GM12878 (cell line): ENCODE measurements at regions not wholly inside any gene's neighbourhood (a gene's known extent, or its start where the extent isn't known, plus 50 kb on each side); places are given as distances from the start of the nearest gene placed in this dataset.

Experiments used
- ATAC-seq: fragments of 200-7000 bp; cut with Tn5 transposase; 3 replicates; pipeline ENCODE4 v1.9.1; 2020; ENCODE audit warnings: mild to moderate bottlenecking, moderate library complexity
- BruUV-seq: library from RNA; stranded (reverse); fragments of 400-500 nt; replicated peaks from 2 replicates; lab custom pipeline; 2021; lab: Mats Ljungman, UMichigan
- CTCF ChIA-PET: fragments of 300-600 bp; sonication (Branson Sonifier 250); formaldehyde crosslinking; extraction: SDS; loops from one replicate; lab custom pipeline; 2021; ENCODE audit warnings: inconsistent platforms; lab: Yijun Ruan, JAX
- POLR2A ChIA-PET: fragments of 350-600 bp; formaldehyde crosslinking; extraction: SDS; loops from one replicate; lab custom pipeline; 2021; ENCODE audit warnings: inconsistent platforms; lab: Charles Lee
- RAD21 ChIA-PET: fragments of 300-600 bp; sonication (Branson Sonifier 250); formaldehyde crosslinking; loops from one replicate; lab custom pipeline; 2023; ENCODE audit warnings: antibody characterized with exemption; ENCODE audit not compliant: unreplicated experiment; lab: Charles Lee
- SMC1A ChIA-PET: fragments of 300-600 bp; sonication (Branson Sonifier 250); formaldehyde crosslinking; loops from one replicate; lab custom pipeline; 2023; ENCODE audit not compliant: unreplicated experiment, uncharacterized antibody; lab: Charles Lee
- DNase-seq: peaks from one replicate; pipeline ENCODE4 v3.0.0-alpha.2; 2011; ENCODE audit warnings: low read depth, low spot score
- FAIRE-seq: peaks from 3 replicates; lab custom pipeline; 2011; peaks lifted over from hg19 to GRCh38; lab: Jason Lieb, UNC
- H2AFZ ChIP-seq: 2 replicates; pipeline ENCODE4 v1.6.0; 2011; ENCODE audit warnings: low read depth, low read length, control low read depth; ENCODE audit not compliant: control insufficient read depth
- H3K27ac ChIP-seq: 2 replicates; pipeline ENCODE4 v1.5.1; 2011; ENCODE audit warnings: control low read depth; ENCODE audit not compliant: control insufficient read depth, insufficient read depth
- H3K27me3 ChIP-seq, 2 experiments: replicated peaks in 1 of 2; 2 replicates each; pipeline versions ENCODE4 v1.6.0 to v1.6.1; 2011; ENCODE audit warnings: low read length in 1 of 2; ENCODE audit not compliant: control insufficient read depth in 2 of 2, insufficient read depth in 2 of 2
- H3K36me3 ChIP-seq, 2 experiments: 2 replicates each; pipeline ENCODE4 v1.5.1; 2011; ENCODE audit warnings: low read length in 1 of 2; ENCODE audit not compliant: control insufficient read depth in 2 of 2, insufficient read depth in 2 of 2
- H3K4me1 ChIP-seq: 2 replicates; pipeline ENCODE4 v1.6.1; 2011; ENCODE audit warnings: mild to moderate bottlenecking, low read length, moderate library complexity, mixed read lengths; ENCODE audit not compliant: control insufficient read depth, insufficient read depth
- H3K4me2 ChIP-seq: 2 replicates; pipeline ENCODE4 v1.6.0; 2011; ENCODE audit warnings: control low read depth; ENCODE audit not compliant: control insufficient read depth, insufficient read depth
- H3K4me3 ChIP-seq: fragments of 200-600 bp; sonication (generic); 2 replicates; pipeline ENCODE4 v1.5.1; 2016
- H3K79me2 ChIP-seq: 2 replicates; pipeline ENCODE4 v1.6.0; 2011; ENCODE audit warnings: low read length; ENCODE audit not compliant: control insufficient read depth, insufficient read depth
- H3K9ac ChIP-seq: 2 replicates; pipeline ENCODE4 v1.8.0; 2011; ENCODE audit warnings: low read length, control low read depth, mixed read lengths; ENCODE audit not compliant: control insufficient read depth, insufficient read depth
- H3K9me3 ChIP-seq: replicated peaks from 3 replicates; pipeline ENCODE4 v1.5.1; 2011; ENCODE audit warnings: mild to moderate bottlenecking, low read length; ENCODE audit not compliant: control insufficient read depth, insufficient read depth
- H4K20me1 ChIP-seq: 2 replicates; pipeline ENCODE4 v1.6.0; 2011; ENCODE audit not compliant: control insufficient read depth, insufficient read depth
- CUX1 ChIP-seq: IDR thresholded peaks from 2 replicates; pipeline ENCODE4 v1.6.1; 2012; ENCODE audit warnings: improper control_type of control experiment, low read depth, low read length; ENCODE audit not compliant: insufficient replicate concordance
- HDGF ChIP-seq: fragments of 450-650 bp; IDR thresholded peaks from 2 replicates; pipeline ENCODE4 v1.6.1; 2016; ENCODE audit warnings: antibody characterized with exemption
- NR2F1 ChIP-seq: fragments of 450-650 bp; conservative IDR thresholded peaks from 2 replicates; pipeline ENCODE4 v1.6.1; 2017; ENCODE audit warnings: mild to moderate bottlenecking
- RFX5 ChIP-seq: IDR thresholded peaks from 2 replicates; pipeline ENCODE4 v1.6.1; 2011; ENCODE audit warnings: low read depth, low read length, improper control_type of control experiment
- USF2 ChIP-seq: IDR thresholded peaks from 2 replicates; pipeline ENCODE4 v1.6.1; 2011; ENCODE audit warnings: low read depth, low read length, improper control_type of control experiment, borderline replicate concordance
- ZNF274 ChIP-seq: IDR thresholded peaks from one replicate; pipeline ENCODE4 v1.8.0; 2011; ENCODE audit not compliant: insufficient read length, insufficient read depth
- ZZZ3 ChIP-seq: IDR thresholded peaks from 2 replicates; pipeline ENCODE4 v1.6.1; 2011; ENCODE audit warnings: low read depth; ENCODE audit not compliant: control insufficient read depth, insufficient read length
- WGBS: methylation state at CpG from one replicate; pipeline ENCODE4 v1.1.6; 2016; ENCODE audit warnings: low lambda C conversion rate; ENCODE audit not compliant: insufficient replicate concordance, insufficient coverage; ENCODE audit errors: missing lambda C conversion rate; 5-methylcytosine and 5-hydroxymethylcytosine counted together
- in situ Hi-C: fragments of 300-500 bp; cut with MboI; formaldehyde crosslinking; loops from 9 replicates; pipeline ENCODE4 v1.14.3; 2018; ENCODE audit warnings: mixed read lengths
- intact Hi-C: fragments of 100-400 bp; cut with micrococcal nuclease; formaldehyde crosslinking; loops from one replicate; pipeline ENCODE4 v1.14.2; 2022; ENCODE audit not compliant: unreplicated experiment
- TF ChIP-seq, protein P1 (sequence below): fragments of 450-650 bp; formaldehyde crosslinking; IDR thresholded peaks from 2 replicates; pipeline ENCODE4 v1.4.0; 2020; ENCODE audit warnings: mild to moderate bottlenecking, moderate library complexity

DNA sequence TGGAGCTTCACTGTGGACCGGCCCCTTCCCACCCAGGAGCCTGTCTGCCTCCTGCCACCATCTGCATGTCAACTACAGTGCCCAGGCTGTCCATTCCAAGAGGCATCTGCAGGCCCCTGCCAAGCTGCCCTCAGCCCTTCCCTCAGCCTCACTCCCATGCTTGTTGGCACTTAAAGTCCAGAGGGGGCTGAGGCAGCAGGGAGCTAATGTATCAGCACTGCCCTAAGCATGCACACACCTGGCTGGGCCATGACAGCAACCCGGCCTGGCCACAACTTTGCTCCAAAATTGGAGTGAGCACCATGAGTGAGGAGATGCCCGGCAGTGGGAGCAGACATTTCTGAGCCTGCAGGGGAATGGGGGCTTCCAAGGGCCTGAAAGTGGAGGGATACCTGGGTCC lies 417.5 kb upstream of the GRM3 start (continued):
- TF ChIP-seq CUX1 (no peak), NR2F1 (no peak)

- Histone ChIP-seq H4K20me1 (no peaks in the 10 kb centered on the region), H3K4me3 (no peak overlapping the region), H3K27ac (no peak overlapping the region), H3K9ac (no peak overlapping the region), H3K4me2 (no peak overlapping the region), H3K4me1 (no peaks in the 10 kb centered on the region), H3K79me2 (no peaks in the 10 kb centered on the region), H2AFZ (no peak overlapping the region), H3K36me3 (no peaks in the 10 kb centered on the region), H3K9me3 (no peaks in the 10 kb centered on the region), H3K27me3 (no peaks in the 10 kb centered on the region)
- ChIA-PET POLR2A (no interaction called here), SMC1A (no interaction called here), CTCF (no interaction called here), RAD21 (no interaction called here)
- no peak for DNase-seq
- in situ Hi-C loops (no loop called here), intact Hi-C loops (no loop called here)
- no peak for TF ChIP-seq ZNF274
- no peak for TF ChIP-seq USF2
- no peak for TF ChIP-seq HDGF
- no peak for TF ChIP-seq ZZZ3
- TF ChIP-seq, protein P1, sequence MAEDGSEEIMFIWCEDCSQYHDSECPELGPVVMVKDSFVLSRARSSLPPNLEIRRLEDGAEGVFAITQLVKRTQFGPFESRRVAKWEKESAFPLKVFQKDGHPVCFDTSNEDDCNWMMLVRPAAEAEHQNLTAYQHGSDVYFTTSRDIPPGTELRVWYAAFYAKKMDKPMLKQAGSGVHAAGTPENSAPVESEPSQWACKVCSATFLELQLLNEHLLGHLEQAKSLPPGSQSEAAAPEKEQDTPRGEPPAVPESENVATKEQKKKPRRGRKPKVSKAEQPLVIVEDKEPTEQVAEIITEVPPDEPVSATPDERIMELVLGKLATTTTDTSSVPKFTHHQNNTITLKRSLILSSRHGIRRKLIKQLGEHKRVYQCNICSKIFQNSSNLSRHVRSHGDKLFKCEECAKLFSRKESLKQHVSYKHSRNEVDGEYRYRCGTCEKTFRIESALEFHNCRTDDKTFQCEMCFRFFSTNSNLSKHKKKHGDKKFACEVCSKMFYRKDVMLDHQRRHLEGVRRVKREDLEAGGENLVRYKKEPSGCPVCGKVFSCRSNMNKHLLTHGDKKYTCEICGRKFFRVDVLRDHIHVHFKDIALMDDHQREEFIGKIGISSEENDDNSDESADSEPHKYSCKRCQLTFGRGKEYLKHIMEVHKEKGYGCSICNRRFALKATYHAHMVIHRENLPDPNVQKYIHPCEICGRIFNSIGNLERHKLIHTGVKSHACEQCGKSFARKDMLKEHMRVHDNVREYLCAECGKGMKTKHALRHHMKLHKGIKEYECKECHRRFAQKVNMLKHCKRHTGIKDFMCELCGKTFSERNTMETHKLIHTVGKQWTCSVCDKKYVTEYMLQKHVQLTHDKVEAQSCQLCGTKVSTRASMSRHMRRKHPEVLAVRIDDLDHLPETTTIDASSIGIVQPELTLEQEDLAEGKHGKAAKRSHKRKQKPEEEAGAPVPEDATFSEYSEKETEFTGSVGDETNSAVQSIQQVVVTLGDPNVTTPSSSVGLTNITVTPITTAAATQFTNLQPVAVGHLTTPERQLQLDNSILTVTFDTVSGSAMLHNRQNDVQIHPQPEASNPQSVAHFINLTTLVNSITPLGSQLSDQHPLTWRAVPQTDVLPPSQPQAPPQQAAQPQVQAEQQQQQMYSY (CRISPR knock-in tag) = no peak
- TF ChIP-seq RFX5 = no peak
- FAIRE-seq = no peak
- no peak for ATAC-seq
- 88% methylated on average over 1 of the region's 1 CpG for WGBS
- BruUV-seq = no TSS peak
These were observed 420.9 kb upstream of the GRM3 start for GRCh38 chr7:86222806-86223205.
